ENCODE measurements at regions not wholly inside any gene's neighbourhood (a gene's known extent, or its start where the extent isn't known, plus 50 kb on each side); places are given as distances from the start of the nearest gene placed in this dataset.

GRCh38 chr5:98583586-98583985 is 189.9 kb upstream of the RGMB start:
- TF ChIP-seq HDGF (IDR thresholded peaks at IDR 0.05; ENCODE audit: borderline replicate concordance) (no peak), FOXA1 (IDR thresholded peaks at IDR 0.05) (no peak), BHLHE40 (IDR thresholded peaks at IDR 0.05; ENCODE audit: borderline replicate concordance) (no peak), NFRKB (IDR thresholded peaks at IDR 0.05) (no peak), FOXK2 (IDR thresholded peaks at IDR 0.05) (no peak), ZNF384 (IDR thresholded peaks at IDR 0.05) (no peak), SUZ12 (IDR thresholded peaks at IDR 0.05) (no peak), ARNT (IDR thresholded peaks at IDR 0.05) (no peak), LEF1 (IDR thresholded peaks at IDR 0.05; ENCODE audit: borderline replicate concordance) (no peak), PKNOX1 (IDR thresholded peaks at IDR 0.05) (no peak), CTBP1 (IDR thresholded peaks at IDR 0.05; ENCODE audit: borderline replicate concordance) (no peak), FOXM1 (IDR thresholded peaks at IDR 0.05; ENCODE audit: borderline replicate concordance) (no peak), SP1 (IDR thresholded peaks at IDR 0.05) (no peak), L3MBTL2 (conservative IDR thresholded peaks at IDR 0.05) (no peak)
